NCI-H524 (cell line): ENCODE measurements at regions not wholly inside any gene's neighbourhood (a gene's known extent, or its start where the extent isn't known, plus 50 kb on each side); places are given as distances from the start of the nearest gene placed in this dataset.

Experiments used
- DNase-seq, 2 experiments: peaks; one replicate each; lab custom pipeline; 2025; lab: John Stamatoyannopoulos, UW

GRCh38 chr2:64704161-64704560 is 50.4 kb upstream of the SERTAD2 start:
- DNase-seq = no peak

- no peak for DNase-seq
Measured at GRCh38 chr2:64704996-64705395, 51.3 kb upstream of the SERTAD2 start.

- DNase-seq = no peak
Measured at GRCh38 chr2:64707276-64707675, 53.6 kb upstream of the SERTAD2 start.

- DNase-seq = no peak
Measured at GRCh38 chr2:64708829-64709228, 55.1 kb upstream of the SERTAD2 start.

- DNase-seq = no peak
Measured at GRCh38 chr2:64711252-64711800, 57.6 kb upstream of the SERTAD2 start.

- DNase-seq = no peak
Measured at GRCh38 chr2:64713686-64714085, 60.0 kb upstream of the SERTAD2 start.

- no peak for DNase-seq
Measured at GRCh38 chr2:64716569-64716968, 62.9 kb upstream of the SERTAD2 start.

- peak in 1 of 2 experiments; percentile 30 for DNase-seq
Measured at GRCh38 chr2:64718250-64718885, 64.7 kb upstream of the SERTAD2 start.

- no peak for DNase-seq
Measured at GRCh38 chr2:64720535-64721319, 67.0 kb upstream of the SERTAD2 start.

GRCh38 chr2:64721320-64721623 is 67.6 kb upstream of the SERTAD2 start:
- no peak for DNase-seq

- DNase-seq = no peak
Measured at GRCh38 chr2:64722291-64723044, 68.8 kb upstream of the SERTAD2 start.

- DNase-seq = peak in 1 of 2 experiments; percentile 42
Measured at GRCh38 chr2:64727013-64727767, 73.5 kb upstream of the SERTAD2 start.

GRCh38 chr2:64727843-64728463 is 74.2 kb upstream of the SERTAD2 start:
- peak in 1 of 2 experiments; percentile 37 for DNase-seq

GRCh38 chr2:64730551-64731262 is 77.0 kb upstream of the SERTAD2 start:
- peak in 1 of 2 experiments; percentile 23 for DNase-seq

GRCh38 chr2:64731263-64731643 is 77.5 kb upstream of the SERTAD2 start:
- no peak for DNase-seq

GRCh38 chr2:64731746-64732145 is 78.0 kb upstream of the SERTAD2 start:
- DNase-seq = no peak

GRCh38 chr2:64732146-64732545 is 78.4 kb upstream of the SERTAD2 start:
- no peak for DNase-seq

GRCh38 chr2:64735504-64735903 is 81.8 kb upstream of the SERTAD2 start:
- no peak for DNase-seq

- no peak for DNase-seq
Measured at GRCh38 chr2:64737547-64737946, 83.8 kb upstream of the SERTAD2 start.

GRCh38 chr2:64738026-64738425 is 84.3 kb upstream of the SERTAD2 start:
- no peak for DNase-seq

- no peak for DNase-seq
Measured at GRCh38 chr2:64742678-64743077, 89.0 kb upstream of the SERTAD2 start.
